ENCODE measurements at regions not wholly inside any gene's neighbourhood (a gene's known extent, or its start where the extent isn't known, plus 50 kb on each side); places are given as distances from the start of the nearest gene placed in this dataset.

- TF ChIP-seq CTCF (IDR thresholded peaks at IDR 0.05) (no peak), POLR2A (IDR thresholded peaks at IDR 0.05) (no peak), EP300 (IDR thresholded peaks at IDR 0.05) (no peak)
Measured at GRCh38 chr7:131074043-131074442, 253.6 kb upstream of the MKLN1 start.

Data from sigmoid colon (tissue), 4 donors.